SKM-1 treated with dmso at 0.1 percent for 144 hours (cell line): ENCODE measurements at regions not wholly inside any gene's neighbourhood (a gene's known extent, or its start where the extent isn't known, plus 50 kb on each side); places are given as distances from the start of the nearest gene placed in this dataset.

Experiments used
- DNase-seq: peaks from one replicate; lab custom pipeline; 2025; ENCODE audit not compliant: unreplicated experiment; lab: John Stamatoyannopoulos, UW

DNA sequence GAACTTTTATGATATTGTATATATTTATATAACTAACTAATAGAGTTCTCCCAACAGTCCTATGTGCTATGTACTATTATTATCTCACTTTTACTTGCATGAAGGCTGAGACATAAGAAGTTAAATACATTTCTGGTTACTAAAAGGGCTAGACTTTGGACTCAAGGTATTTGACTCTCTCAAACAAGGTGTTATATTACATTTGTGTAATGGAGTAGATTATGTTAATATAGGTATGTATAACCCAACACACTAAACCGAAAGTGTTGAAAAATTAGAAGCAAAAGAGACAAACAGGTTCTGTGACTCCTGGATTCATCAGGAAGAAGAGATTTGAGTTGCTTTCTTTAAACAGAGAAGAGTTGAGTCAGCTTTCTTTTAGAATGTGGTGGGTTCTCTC, 733.6 kb upstream of the ZEB2 start:
- no peak for DNase-seq

DNA sequence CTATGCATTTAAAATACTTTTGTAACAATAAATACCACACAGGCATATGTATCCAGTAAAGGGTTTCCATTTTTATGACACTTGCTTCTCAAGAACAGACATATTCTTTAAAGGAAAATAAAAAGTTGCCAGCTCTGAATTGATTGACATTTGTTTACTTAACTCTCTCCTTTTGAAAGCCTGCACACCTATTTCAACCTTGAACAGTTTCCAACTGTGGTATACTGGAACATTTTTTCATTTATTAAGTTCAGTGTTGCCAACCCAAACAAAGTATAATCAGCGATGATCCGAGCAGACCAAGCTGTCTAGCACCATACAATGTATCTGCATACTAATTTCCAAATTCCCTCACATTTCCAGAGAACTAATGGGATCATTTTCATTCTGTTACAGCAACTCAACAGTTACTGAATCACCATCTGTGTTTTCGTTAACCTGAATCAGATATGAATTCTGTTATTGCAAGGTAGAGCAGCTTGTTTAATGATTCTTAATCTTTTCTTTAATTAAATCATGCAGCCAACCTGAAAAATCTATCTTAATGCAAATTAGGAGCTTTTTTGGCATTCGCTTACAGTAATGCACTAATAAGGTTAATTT, 725.5 kb upstream of the ZEB2 start:
- DNase-seq = no peak

DNA sequence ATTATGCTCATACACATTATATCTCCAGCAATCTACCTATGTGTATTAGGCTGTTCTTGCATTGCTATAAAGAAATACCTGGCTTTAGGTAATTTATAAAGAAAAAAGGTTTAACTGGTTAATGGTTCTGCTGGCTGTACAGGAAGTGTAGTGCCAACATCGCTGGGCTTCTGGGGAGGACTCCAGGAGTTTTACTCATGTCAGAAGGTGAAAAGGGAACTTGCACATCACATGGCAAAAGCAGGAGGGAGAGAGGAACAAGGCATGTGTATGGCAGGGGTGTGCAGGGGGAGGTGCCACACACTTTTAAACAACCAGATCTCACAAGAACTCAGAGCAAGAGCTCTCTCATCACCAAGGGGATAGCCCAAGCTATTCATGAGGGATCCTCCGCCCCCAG, 715.4 kb upstream of the ZEB2 start:
- DNase-seq = no peak

DNA sequence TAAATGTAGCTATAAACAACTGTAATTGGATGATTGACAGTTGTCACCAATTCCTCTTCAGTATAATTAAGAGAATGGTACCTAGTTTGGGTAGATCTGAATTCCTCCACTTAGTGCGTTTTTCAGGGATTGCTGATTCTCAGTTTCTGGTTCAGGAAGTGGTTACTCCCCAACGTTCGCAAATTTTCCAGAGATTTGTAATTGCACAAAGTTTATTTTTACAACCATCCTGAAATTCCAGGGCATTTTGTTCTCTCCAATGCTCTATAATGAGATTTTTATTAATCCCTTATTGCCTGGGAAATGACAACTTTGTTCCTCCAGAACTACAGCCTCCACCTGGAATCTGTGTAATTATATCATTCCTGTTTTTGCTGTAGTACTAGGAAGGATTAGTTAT, 710.6 kb upstream of the ZEB2 start:
- DNase-seq = no peak

DNA sequence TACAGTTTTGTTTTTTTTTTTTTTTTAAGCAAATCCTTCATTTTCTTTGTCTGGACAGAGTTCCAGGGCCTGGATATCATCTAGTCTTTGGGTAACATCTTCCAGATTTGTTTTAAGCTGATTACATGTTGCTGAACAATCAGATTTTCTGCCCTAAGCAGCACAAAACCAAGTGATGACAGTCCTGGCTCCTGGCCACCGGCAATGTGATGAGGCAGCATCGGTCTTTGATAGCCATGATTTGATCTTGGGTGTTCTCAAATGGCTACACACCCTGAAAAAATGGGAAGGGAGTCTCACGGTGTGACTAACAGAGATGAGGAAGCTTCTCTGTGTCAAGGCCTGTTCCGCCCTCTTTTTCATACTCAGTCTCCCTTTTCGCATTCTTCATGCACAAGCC, 708.6 kb upstream of the ZEB2 start:
- no peak for DNase-seq

DNA sequence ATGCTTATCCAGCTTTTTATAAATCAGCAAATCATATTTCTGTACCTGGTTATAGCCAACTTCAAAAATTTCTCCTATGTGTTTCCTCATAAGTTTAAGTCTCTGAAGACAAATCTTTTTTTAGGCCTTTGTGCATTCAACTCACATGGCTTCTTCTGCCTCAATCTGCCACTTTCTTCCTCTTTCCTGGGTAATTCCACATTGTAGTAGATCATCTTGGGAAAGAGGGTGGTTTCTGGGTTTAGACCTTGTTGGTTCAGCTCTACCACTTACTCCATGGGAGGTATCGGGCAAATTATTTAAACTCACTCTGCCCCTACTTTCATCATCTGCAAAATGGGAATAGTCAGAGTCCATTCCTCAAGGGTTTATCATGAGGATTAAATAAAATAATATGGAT, 707.0 kb upstream of the ZEB2 start:
- DNase-seq = no peak

DNA sequence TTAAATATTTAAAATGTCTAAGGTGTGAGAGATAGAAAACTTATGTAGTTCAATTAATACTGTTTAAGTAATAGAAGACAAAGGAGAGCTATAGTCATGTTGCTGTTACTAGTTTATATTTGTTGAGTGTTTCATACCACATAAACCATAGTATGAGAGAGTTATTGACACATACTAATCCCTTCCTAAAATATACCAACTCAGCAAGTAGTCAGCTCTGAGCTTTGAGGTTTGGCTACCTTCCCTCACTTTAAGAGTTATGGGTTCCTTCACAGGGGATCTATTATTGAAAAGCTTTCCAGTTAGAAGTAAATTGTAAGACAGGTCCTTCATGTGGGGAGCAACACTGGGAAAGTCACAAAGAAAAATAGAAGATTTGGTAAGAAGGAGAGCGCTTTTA, 701.6 kb upstream of the ZEB2 start:
- DNase-seq = no peak

DNA sequence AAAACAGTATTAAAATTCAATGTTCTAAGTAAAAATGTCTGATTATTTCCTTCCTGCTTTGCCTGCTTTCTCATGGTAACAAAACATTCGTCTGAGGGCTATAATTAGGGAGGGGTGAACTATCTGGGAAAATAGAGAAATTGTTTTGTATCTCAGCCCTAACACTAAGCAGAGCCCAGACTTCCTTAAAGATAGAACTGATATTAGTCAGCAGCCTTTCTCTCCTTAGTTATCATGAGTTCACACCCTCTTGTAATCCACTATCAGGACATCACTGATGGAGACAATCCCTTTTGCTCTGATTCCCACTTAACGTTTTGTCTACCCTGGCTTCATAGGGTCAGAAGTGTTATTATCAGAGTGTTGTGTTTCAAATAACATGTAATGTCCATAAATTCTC, 701.1 kb upstream of the ZEB2 start:
- no peak for DNase-seq

DNA sequence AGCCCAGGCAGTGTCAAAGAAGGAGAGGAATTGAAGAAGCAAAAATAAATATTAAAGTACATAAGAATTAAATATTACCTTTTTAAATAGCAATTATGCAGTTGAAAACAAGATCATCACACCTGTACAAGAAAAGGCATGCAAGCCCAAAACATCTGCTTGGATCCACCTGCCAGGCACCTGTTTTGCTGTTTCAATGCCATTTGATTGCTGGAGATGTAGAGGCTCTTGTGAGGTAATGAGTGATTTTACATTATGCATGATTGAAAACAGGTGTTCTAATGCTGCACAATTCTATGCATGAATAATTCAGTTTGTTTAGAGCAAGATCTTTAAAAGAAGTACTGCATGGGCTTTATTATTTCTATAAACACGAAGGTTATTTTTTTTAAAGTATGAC, 700.6 kb upstream of the ZEB2 start:
- DNase-seq = no peak

DNA sequence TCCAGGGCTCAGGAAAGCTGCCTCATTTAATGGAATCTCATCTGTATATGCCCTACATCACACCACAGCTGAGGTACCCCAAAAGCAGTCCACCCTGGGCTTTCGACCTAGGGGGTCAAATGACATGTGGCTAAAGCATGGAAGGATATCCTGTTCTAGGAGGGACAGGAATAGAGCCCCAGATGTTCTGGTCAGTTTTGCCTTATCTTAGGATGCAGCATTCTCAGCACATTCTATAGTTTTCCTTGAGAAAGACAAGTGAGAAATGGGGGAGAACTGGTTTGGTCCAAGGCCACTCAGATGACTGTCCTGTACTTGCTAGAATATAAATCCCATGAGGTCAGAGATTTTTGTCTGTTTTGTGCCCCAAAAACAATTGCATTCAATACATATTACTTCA, 688.0 kb upstream of the ZEB2 start:
- DNase-seq = no peak

DNA sequence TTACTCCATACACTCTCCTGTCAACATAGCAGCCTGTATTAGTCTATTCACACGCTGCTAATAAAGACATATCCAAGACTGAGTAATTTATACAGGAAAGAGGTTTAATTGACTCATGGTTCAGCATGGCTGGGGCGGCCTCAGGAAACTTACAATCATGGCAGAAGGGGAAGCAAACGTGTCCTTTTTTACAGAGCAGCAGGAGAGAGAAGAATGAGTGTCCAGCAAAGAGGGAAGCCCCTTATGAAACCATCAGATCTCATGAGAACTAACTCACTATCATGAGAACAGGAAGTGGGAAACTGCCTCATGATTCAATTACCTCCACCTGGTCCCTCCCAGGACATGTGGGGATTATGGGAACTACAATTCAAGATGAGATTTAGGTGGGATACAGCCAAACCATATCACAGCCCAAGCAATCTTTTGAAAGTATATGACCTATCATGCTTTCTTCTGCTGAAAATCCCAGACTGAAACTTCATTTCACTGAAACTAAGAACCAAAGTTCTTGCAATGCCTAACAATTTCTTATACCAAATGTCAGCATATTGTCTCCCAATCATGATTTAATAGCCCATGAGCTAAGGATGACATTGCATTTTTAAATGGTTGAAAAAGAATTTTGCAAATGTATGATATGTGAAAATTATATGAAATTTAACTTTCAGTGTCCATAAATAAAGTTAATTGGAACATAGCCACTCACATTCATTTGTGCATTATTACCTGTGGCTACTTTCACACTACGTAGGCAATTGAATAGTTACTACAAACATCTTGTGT, 686.8 kb upstream of the ZEB2 start:
- DNase-seq = no peak

DNA sequence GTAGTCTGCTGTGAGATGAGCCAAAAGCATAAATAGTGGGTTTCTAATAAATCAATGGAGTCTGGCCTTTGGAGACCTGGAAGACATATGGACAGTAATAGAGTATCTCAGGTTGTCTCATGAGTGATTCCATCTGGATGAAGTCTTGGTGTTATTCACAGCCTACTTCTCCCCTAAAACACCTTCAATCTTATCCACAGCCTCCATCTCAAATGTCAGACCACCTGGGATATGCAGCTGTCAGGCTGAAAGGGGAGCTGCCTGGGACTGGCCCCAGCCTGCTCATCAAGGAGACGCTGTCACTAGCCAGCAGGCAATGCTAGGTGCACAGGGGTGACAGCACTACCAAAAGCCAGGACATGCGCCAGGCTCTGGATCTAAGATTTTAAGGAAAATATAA, 684.0 kb upstream of the ZEB2 start:
- no peak for DNase-seq

DNA sequence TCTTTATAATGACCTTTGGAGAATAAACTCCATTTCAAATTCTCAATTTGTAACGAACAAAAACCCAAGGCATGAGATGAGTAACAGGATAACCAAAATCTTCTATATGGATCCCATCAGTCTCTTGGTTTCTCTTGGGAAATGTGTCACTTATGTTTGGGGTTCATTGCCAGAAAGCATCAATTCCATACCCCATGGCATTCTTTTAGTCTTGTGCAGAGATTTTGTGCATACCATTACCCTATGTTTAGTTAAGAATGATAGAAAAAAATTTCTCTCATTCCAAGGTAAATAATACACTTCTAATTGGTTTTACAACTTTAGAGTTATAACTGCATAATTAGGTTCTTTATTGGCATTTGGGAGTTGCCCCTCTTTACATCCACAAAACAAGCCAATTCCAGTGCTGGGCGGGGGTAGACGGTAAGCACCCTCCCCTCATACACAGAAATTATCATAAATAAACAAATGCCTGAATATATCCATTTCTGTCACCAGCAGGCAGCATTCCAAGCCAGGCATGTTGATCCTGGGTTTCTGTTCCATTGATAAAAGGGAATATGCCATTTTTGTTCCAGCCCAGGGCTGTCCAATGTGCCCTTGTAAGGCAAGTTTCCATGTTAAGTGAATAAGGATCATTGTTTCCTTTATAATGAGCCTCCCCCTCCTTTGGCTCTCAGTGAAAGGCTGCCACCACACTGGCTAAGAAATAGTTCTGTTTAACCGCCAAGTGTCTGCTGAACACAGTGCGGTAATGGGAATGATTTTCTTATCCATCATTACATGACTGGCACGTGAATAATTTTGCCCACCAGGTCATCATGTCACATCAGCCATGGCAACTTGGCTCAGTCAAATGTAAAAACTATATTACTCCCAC, 680.1 kb upstream of the ZEB2 start:
- DNase-seq = no peak

DNA sequence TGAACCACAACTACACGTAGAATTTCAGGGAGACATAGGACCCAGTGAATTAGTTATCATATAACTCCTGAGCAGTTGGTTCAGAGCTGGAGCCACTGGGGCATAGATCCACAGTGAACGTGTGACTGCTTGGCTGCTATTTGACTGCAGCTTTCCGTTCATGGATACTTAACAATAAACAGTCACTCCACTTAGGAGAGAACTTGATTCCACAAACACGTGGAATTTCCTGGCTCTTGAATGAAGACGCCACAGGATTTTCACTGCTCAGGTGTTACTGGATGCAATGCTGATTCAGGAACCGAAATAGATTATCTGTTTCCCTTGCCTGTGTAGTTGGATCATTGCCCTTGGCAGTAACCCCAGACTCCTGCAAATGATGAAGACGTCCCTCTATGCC, 679.1 kb upstream of the ZEB2 start:
- DNase-seq = no peak

DNA sequence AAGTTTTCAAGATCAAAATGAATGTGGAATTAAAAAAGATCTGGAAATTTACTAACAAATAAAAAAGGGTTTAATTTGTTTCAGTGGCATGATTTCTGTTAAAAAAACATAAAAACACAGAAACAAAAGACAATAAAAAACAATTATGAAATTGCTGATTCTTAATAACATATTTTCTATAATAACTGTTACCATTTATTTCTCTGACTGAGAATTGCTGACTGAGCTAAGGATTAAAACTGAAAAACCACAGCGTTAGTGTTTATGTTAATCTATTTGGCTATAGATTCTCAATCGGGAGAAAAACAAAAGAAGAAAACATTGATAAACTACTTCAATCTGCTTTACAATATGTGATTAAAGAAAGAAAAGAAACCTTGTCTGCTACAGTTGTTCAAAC, 678.6 kb upstream of the ZEB2 start:
- no peak for DNase-seq

DNA sequence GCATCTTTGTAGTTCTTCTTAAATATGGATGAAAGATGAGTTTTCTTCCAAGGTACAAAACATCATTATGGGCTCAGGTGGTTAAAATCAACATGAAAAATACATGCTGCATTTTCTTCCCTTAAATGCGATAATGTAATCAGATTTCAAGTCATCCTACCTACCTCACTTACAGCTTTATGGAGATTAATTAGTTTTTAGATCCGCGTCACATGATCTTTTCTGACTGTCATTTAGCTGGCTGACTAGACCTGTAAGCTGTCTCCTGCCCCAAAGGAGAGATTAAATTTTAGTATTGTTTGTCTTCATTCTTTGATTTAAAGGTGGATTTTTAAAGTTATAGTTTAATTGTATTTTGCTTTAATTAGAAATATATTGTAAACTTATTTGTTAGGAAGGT, 678.0 kb upstream of the ZEB2 start:
- DNase-seq = no peak

DNA sequence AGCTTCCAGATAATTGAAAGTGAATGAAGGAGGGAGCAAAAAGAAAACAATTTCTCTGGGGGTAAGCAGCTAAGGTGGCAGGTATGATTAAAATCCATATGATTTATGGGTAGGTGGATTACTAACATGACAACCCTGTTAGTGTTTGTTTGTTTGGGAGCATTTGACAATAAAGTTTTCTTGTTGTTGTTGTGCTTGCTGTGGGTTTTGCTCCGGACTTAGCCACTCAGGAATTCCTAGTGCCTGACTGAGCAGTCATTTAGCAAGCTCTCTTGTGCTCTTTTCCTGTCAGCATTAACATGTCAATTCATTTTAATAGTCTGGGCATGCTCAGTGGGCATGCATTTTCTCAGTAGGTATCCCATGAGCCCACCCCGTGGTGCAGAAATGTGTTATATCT, 674.8 kb upstream of the ZEB2 start:
- no peak for DNase-seq

DNA sequence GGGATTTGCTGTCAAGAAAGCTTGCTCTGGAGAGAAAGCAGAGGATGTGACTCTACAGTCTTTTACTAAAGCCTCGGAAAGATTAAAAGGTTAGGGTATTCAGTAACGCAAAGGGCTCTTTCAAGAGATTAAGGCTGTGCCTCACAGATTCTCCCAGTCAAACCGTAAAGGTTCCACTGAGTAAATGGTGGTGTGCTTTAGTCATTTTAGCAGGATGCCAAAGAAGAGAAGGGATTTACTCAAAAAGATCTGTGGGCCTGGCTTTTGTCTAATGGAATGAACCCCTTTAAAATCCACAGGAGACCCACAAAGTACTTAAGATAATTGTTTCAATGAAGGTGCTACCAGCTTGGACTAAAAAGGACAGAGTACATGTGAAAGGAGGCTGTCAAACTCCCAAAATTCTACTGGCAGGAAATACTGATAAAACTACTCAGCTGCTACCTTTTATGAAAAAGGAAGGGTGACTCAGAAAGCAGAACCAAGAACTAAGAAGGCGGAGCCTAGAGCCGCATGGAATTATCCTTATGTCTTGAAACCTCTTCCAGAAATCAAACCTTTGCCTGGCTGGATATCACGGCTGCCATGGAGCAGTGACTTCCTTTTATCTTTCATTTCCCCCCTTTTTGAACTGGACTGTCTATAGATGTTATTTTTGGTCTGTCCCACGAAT, 670.2 kb upstream of the ZEB2 start:
- no peak for DNase-seq

DNA sequence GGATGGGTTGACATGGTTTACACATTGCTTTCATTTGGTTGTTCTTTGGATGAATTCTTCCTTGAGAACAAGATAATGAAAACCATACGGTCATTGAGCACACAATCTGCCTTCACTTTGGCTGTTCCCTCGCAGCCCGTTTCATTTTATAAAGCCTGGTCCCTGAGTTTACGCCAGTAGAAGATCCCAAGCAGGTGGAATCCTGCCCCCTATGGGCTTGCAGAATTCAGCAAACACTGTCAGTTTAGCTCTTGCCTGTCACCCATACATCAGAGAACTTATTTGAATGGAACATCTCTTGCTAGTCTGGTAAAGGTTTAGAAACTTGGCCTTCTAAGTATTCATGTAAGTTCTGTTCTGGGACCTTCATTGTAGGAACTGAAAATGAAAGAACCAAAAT, 666.4 kb upstream of the ZEB2 start:
- DNase-seq = no peak

DNA sequence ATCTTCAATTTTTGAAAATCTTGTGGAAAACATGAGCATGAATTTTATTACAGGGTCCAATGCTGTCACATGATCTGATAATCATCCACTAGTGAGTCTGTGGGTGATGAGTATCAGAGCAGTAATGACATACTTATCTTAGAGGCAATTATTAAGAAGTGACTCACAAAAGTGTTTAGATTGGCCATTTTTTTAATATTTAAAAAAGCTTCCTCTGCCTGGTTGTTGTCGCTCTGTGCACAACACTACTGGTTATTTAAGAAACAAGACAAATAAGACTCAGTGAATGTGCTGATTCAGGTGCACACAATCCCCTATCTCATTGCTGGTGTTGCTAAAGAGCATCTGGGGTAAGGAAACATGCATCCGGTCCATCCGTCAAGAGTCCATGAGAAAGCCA, 665.8 kb upstream of the ZEB2 start:
- DNase-seq = no peak
